MM.1S (cell line): ENCODE measurements at regions not wholly inside any gene's neighbourhood (a gene's known extent, or its start where the extent isn't known, plus 50 kb on each side); places are given as distances from the start of the nearest gene placed in this dataset.

Experiments
- EZH2 ChIP-seq: fragments of 300-600 bp; sonication (generic); optimal IDR thresholded peaks from 2 replicates; pipeline ENCODE3; 2017; ENCODE audit warnings: low read depth, mild to moderate bottlenecking, antibody characterized with exemption, low read length, mixed read lengths
- EZH2phosphoT487 ChIP-seq: fragments of 300-600 bp; sonication (generic); IDR thresholded peaks from 2 replicates; pipeline ENCODE4 v1.6.1; 2018; ENCODE audit warnings: antibody characterized with exemption, low read length
- TF ChIP-seq, protein P1 (sequence below): fragments of 300-600 bp; sonication (generic); IDR thresholded peaks from 2 replicates; pipeline ENCODE4 v1.5.1; 2016; ENCODE audit warnings: antibody characterized with exemption, low read length, mixed read lengths

GRCh38 chr3:22161315-22161714, 410.3 kb upstream of the ZNF385D start:
- TF ChIP-seq EZH2 (no peak), EZH2phosphoT487 (no peak)
- TF ChIP-seq, protein P1, sequence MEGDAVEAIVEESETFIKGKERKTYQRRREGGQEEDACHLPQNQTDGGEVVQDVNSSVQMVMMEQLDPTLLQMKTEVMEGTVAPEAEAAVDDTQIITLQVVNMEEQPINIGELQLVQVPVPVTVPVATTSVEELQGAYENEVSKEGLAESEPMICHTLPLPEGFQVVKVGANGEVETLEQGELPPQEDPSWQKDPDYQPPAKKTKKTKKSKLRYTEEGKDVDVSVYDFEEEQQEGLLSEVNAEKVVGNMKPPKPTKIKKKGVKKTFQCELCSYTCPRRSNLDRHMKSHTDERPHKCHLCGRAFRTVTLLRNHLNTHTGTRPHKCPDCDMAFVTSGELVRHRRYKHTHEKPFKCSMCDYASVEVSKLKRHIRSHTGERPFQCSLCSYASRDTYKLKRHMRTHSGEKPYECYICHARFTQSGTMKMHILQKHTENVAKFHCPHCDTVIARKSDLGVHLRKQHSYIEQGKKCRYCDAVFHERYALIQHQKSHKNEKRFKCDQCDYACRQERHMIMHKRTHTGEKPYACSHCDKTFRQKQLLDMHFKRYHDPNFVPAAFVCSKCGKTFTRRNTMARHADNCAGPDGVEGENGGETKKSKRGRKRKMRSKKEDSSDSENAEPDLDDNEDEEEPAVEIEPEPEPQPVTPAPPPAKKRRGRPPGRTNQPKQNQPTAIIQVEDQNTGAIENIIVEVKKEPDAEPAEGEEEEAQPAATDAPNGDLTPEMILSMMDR, result no peak
